NCI-H446 treated with DMSO at 0.1 percent for 48 hours (cell line): ENCODE measurements at regions not wholly inside any gene's neighbourhood (a gene's known extent, or its start where the extent isn't known, plus 50 kb on each side); places are given as distances from the start of the nearest gene placed in this dataset.

Experiments used
- DNase-seq: peaks from one replicate; lab custom pipeline; 2025; lab: John Stamatoyannopoulos, UW

DNA sequence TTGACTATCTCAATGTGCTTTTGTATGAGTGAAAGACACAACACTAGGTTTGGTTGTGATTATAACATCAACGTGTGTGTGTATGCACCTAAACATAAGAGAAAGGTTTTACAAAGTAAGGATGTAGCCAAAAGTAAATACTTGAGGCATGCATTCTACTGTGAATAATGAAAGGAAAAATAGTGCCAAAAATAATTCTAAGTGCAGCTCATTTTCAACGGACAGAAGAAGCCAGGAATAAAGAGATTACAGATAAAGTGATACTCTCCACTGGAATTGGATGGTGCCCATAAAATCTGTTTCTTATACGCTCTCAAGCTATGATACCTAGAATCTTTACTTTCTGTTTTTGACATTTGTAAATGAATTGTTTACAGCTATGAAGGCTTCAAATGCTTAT lies 135.0 kb upstream of the TMEM72 start:
- DNase-seq = no peak

- DNase-seq = no peak
Observed at GRCh38 chr10:44779511-44779910, 131.6 kb upstream of the TMEM72 start.

GRCh38 chr10:44780426-44780825 lies 130.7 kb upstream of the TMEM72 start:
- DNase-seq = no peak

DNA sequence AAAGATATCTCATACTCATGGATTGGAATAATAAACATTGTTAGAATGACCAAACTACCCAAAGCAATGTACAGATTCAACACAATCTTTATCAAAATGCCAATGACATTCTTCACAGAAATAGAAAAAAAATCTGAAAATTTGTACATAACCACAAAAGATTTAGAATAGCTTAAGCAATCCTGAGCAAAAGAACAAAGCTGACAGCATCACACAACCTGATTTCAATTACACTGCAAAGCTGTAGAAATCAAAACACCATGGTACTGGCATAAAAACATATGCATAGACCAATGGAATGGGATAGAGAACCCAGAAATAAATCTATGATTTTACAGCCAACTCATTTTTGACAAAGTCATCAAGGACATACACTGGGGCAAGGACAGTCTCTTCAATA lies 130.0 kb upstream of the TMEM72 start:
- DNase-seq = no peak

GRCh38 chr10:44786286-44786850 lies 124.8 kb upstream of the TMEM72 start:
- no peak for DNase-seq

DNA sequence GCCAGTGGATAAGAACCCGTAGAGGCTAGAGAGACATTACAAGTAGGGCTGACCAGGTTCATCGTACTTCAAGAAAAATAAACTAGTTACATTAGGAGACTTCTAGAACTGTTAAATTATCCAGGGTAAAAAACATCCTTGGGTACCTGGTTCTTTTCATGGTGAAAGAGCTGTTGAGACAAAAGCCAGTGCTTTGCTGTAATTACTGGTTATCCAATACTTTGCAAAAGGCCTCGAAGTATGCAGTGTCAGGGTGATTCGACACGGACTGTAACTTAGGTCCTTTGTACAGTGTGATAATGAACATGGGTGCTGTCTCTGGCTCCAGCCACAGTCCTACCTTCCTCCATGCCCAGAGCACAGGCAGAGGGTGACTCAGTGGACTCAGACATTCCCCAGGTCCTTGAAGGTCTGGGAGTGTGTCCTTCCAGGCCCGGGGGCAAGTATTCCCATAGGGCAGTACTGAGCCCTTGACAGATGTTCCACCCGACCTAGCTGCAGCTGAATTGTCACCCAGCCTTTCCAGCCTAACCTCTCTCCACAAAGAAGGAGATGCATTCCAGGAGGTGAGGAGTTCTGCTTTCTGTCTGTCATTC lies 123.6 kb upstream of the TMEM72 start:
- DNase-seq = no peak

DNA sequence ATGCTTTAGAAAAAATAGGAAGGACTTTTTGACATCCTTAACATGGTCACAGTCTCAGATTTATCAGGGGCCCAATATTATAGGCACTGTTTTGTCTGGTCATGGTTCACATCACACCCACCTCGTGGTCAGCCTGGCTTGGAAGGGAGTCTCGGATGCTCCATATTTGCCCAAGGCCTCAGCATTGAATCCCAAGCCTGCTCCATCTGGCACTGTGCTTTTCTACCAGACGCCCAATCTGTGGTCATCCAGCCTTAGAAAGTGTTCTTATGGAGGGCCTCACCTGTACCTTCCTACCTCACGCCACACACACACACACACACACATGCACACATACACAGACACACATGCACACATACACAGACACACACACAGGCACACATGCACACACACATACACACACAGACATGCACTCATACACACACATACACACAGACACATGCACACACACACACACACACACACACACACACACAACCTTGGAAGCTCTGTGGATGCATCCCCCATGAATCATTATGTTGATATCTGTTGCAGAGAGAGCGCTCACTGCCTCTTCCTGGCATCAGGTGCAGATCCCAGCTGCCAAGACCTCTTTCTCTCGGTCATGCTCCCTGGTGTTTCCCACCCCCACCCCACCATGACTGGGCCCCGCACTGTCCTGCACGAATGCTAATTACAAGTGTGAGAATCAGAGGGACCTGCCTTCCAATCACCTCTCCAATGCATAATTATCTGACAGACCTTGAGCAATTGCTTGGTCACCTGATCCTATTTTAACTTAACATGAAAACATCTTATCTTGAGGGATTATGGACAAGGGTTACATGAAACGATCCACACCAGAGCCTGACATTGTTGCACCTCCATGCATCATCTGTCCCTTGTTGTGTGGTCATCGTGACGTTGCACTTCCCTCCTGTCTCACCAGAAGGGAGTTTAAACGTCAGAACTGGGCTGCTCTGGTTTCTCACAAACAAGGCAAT lies 122.7 kb upstream of the TMEM72 start:
- no peak for DNase-seq

GRCh38 chr10:44792119-44792775 lies 118.9 kb upstream of the TMEM72 start:
- no peak for DNase-seq

- no peak for DNase-seq
Observed at GRCh38 chr10:44799966-44800365, 111.2 kb upstream of the TMEM72 start.

DNA sequence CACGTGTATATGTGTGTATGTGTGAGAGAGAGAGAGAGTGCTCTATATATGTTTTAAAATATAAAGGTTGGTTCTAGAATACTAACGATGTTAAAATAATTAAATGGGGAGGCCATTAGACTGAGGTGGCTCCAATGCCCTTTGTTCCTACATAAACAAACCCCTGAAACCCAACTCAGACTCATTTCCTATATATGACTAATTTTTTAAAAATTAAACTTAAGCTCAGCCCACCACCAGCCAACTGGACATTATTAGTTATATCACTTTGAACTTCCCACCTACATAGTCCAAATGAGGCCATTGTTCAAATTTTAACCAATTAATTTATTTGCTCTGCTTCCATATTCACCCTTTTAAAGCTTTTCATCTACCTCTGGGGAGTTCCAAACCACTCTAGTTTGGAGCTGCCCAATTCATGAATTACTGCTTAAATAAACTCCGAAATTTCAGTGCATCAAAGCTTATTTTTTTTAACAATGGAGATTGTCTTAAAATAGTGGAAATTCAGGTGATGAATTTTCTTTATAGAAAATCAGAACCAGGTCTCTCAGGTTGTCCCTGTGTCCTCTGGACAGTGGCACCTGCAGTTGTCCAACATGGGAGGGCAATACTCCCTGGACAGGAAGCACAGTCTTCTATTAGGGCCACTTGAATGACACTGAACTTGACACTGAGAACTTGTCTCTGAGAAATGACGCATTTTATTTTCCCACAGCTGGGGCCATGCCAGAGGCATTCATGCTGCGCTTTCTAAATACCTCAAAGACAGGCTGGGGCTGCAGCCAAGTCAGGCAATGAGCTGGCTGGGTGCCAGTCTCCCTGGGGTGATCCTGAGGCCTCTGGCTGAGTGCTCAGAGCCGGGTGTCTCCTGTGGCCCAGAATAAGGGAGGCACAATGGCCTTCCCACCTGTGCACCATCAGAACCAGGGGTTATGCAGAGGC lies 109.5 kb upstream of the TMEM72 start:
- DNase-seq = peak; percentile 54

- DNase-seq = no peak
Observed at GRCh38 chr10:44803862-44804261, 107.3 kb upstream of the TMEM72 start.

DNA sequence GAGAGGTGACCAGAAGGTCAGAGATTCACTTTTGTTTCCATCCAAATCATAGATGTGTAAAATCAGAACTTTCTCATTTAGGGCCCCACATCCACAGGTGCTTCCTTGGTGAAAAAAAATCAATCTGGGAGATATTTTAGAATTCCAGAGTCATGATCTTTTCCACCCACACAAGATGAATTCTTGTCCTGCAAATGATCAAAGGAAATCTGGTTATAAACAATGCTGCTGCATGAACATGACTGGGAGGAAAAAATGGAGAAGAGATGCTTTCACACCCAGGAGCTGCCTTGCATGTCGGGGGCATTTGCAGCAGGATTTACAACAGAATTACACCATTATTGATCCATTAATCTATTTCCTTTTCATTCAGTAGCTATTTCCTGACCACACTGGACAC lies 106.5 kb upstream of the TMEM72 start:
- DNase-seq = no peak

- DNase-seq = no peak
Observed at GRCh38 chr10:44805466-44806210, 105.5 kb upstream of the TMEM72 start.

- no peak for DNase-seq
Observed at GRCh38 chr10:44806950-44807349, 104.2 kb upstream of the TMEM72 start.

- no peak for DNase-seq
Observed at GRCh38 chr10:44807451-44807850, 103.7 kb upstream of the TMEM72 start.

DNA sequence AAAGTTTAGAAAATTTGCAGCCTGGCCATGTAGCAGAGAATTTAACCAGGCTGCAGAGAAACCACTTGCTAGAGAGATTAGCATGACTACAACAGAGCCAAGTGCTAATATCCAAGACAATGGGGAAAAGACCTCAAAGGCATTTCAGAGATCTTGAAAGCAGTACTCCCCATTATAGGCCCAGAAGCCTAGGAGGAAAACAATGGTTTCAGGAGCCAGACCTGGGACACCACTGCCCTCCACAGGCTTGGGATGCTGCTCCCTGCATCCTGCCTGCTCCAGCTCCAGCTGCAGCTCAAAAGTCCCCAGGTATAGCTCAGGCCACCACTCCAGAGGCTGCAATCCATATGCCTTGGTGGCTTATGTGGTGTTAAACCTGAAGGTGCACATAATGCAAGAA lies 101.5 kb upstream of the TMEM72 start:
- DNase-seq = no peak

DNA sequence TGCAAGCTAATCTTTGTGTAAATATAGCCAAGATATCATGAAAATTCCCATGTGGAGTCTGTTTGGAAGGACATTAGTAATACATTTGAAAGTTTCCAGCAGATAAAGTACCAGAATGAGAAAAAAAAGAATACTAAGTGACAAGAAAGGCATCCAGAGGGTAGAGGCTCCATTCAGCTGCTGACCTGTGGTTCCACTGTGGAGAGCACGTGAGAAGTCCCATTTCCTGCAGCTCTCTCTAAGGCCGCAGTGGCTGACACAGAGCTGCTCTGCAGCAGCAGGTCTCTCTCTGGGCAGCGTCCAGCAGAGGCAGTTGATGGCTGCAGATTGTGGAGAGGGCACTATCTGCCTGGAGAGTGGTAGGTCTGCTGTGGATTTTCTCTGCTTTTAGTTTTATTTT lies 100.1 kb upstream of the TMEM72 start:
- no peak for DNase-seq

DNA sequence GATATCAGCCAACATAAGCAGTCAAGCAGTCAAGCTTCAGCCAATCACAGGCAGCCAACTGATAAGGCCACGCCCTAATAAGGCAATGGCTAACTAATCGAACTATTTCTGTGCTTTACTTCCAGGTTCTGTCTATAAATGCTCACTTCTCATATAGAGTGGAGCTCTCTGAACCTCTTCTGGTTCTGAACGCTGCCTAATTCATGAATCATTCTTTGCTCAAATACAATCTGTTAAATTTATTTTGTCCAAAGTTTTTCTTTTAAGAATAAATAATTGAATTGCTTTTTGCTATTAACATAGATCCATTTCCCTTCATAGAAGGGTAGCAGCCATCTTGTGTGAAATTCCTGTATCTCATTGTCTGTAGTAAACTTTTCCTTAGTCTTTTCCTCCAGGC lies 97.9 kb upstream of the TMEM72 start:
- no peak for DNase-seq

DNA sequence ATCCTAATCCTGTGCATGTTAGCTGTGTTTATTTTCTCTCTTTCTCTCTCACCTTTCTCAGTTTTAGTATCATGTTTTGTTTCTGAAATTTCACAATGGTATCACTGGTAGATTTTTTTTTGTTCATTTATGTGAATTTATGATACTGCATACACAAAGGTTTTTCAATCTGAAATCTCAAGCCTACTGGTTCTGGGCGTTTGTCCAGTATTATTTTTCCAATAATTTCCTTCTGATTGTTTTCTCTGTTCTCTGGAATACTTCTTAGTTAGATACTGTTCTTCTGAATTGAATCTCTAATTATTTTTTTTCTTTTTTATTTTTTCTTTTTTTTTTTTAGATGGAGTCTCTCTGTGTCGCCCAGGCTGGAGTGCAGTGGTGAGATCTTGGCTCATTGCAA lies 96.2 kb upstream of the TMEM72 start:
- no peak for DNase-seq

DNA sequence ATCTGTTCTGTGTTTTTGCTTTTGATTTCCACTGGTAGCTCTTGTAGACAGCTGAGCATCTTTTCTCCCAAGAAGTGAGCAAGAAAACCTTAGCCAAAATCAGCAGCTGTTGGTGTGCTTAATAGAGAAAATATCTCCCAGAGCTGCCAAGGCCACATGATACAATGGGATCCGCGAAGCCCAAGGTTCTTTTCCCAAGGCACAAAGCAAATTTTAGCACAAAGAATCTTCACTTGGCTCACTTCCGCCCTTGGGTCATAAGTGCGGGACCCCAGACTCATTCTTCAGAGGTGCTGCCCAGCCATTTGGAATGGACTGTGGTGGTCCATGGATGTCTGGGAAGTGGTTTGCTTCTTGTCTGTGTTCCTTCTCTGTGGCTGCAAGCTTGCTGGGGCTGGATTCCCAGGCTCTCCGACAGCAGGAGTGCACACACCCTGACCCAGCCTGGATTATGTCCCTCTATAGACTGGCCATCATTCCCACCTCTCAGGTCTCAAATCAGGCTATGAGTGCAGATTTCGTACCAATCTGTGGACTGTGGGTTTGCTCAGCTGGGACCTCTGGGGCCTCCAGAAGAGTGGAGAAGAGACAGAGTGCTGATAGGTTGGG lies 93.0 kb upstream of the TMEM72 start:
- peak; percentile 57 for DNase-seq
